ENCODE measurements at regions not wholly inside any gene's neighbourhood (a gene's known extent, or its start where the extent isn't known, plus 50 kb on each side); places are given as distances from the start of the nearest gene placed in this dataset.

DNA sequence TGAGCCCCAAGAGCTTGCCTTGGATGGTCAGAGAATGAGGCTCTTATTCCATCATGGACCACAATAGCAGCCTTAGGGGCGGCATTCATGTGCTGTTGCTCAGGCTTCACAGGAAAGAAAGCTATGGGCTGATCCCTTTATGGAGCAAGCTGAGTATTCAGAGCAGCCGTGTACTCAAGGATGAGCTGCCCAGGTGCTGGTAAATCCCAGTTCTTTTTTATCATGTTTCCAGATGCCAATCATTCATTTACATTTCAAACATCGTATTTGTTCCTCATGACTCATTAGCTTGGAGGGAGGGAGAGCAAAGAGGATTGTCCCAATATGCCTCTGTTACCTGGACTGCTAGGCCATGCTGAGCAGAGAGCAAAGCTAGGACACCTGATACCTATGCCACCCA, 475.7 kb downstream of the SHISA9 start:
- Histone ChIP-seq H3K27me3 (ENCODE audit: insufficient read depth, low read length) (no peaks in the 10 kb centered on the region), H3K36me3 (ENCODE audit: control insufficient read depth in 1 of 2, insufficient read depth in 2 of 2, low read length in 2 of 2) (no peaks in the 10 kb centered on the region), H3K9ac (ENCODE audit: low read length) (no peak overlapping the region), H3K4me3 (replicated peaks in 1 of 2; ENCODE audit: low read depth in 1 of 2, low read length in 2 of 2) (no peak overlapping the region), H3K79me2 (ENCODE audit: insufficient read depth, low read length) (no peaks in the 10 kb centered on the region), H3K27ac (ENCODE audit: low read depth, low read length) (no peak overlapping the region), H3K4me1 (ENCODE audit: control insufficient read depth in 1 of 2, insufficient read depth in 2 of 2, low read length in 2 of 2) (no peaks in the 10 kb centered on the region), H3K9me2 (ENCODE audit: insufficient read depth) (no peaks in the 10 kb centered on the region), H3K4me2 (ENCODE audit: low read length) (no peak overlapping the region), H4K20me1 (ENCODE audit: insufficient read depth) (no peaks in the 10 kb centered on the region), H3K9me3 (ENCODE audit: control insufficient read depth in 1 of 2, insufficient read depth in 1 of 2, low read depth in 1 of 2, low read length in 2 of 2) (peaks cover 0 to 6% of the 10 kb centered on the region in 2 experiments; a peak in 1 of 4 replicates), H2AFZ (ENCODE audit: low read depth, low read length, poor library complexity, severe bottlenecking) (no peak overlapping the region)
- POLR2A ChIA-PET: no interaction called here
- ATAC-seq: no peak
- intact Hi-C loops (cut with micrococcal nuclease): no loop called here
- TF ChIP-seq EGR1 (IDR thresholded peaks at IDR 0.05; ENCODE audit: low read depth): no peak
- no peak for TF ChIP-seq CEBPB (IDR thresholded peaks at IDR 0.05; ENCODE audit: low read depth)
- no peak for TF ChIP-seq YY1 (IDR thresholded peaks at IDR 0.05; ENCODE audit: extremely low read depth, insufficient replicate concordance, low read depth, low read length)
- no peak for TF ChIP-seq SP1 (IDR thresholded peaks at IDR 0.05; ENCODE audit: low read depth)
- no peak for DNase-seq (ENCODE audit: low read depth, low spot score)
- CTCF ChIA-PET: no interaction called here
- no TSS peak for BruUV-seq (replicated peaks)
- RAD21 ChIA-PET (ENCODE audit: low non-redundant PET in 1 of 2, low total read pairs in 2 of 2, uncharacterized antibody in 2 of 2, unreplicated experiment in 2 of 2): no interaction called here

DNA sequence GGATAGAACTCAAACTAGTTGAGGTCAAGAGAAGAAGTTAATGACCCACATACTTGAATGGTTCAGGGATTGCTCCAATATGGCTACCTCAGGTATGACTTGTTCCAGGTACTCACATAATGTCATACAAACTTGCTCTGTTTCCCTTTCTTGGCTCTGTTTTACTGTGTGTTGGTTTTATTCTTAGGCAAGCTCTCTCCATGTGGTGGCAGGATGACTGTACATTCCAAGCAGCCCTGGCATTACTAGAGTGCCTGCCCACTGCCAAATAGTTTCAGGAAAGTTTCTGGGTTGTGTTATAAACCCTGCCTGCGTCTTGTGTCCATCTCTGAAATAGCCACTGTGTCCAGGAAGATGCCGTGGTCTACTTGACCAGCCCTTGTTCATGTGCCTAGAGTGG, 476.8 kb downstream of the SHISA9 start:
- ATAC-seq: no peak
- H3K9ac ChIP-seq (ENCODE audit: low read length): no peak overlapping the region
- no peaks in the 10 kb centered on the region for H3K36me3 ChIP-seq (ENCODE audit: control insufficient read depth in 1 of 2, insufficient read depth in 2 of 2, low read length in 2 of 2)
- no peak overlapping the region for H3K4me2 ChIP-seq (ENCODE audit: low read length)
- no peak overlapping the region for H3K27ac ChIP-seq (ENCODE audit: low read depth, low read length)
- BruUV-seq (replicated peaks): no TSS peak
- no peak for TF ChIP-seq TCF7L2 (IDR thresholded peaks at IDR 0.05; ENCODE audit: borderline replicate concordance, extremely low read depth, insufficient read depth, insufficient read length)
- no peak for TF ChIP-seq EZH2 (IDR thresholded peaks at IDR 0.05)
- TF ChIP-seq, protein P1, sequence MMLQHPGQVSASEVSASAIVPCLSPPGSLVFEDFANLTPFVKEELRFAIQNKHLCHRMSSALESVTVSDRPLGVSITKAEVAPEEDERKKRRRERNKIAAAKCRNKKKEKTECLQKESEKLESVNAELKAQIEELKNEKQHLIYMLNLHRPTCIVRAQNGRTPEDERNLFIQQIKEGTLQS (IDR thresholded peaks at IDR 0.05): no peak
- no peak for TF ChIP-seq EZH2phosphoT487 (IDR thresholded peaks at IDR 0.05; ENCODE audit: borderline replicate concordance)
- TF ChIP-seq, protein P2, sequence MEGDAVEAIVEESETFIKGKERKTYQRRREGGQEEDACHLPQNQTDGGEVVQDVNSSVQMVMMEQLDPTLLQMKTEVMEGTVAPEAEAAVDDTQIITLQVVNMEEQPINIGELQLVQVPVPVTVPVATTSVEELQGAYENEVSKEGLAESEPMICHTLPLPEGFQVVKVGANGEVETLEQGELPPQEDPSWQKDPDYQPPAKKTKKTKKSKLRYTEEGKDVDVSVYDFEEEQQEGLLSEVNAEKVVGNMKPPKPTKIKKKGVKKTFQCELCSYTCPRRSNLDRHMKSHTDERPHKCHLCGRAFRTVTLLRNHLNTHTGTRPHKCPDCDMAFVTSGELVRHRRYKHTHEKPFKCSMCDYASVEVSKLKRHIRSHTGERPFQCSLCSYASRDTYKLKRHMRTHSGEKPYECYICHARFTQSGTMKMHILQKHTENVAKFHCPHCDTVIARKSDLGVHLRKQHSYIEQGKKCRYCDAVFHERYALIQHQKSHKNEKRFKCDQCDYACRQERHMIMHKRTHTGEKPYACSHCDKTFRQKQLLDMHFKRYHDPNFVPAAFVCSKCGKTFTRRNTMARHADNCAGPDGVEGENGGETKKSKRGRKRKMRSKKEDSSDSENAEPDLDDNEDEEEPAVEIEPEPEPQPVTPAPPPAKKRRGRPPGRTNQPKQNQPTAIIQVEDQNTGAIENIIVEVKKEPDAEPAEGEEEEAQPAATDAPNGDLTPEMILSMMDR (IDR thresholded peaks at IDR 0.05 in 2 of 3, conservative IDR thresholded peaks at IDR 0.05 in 1 of 3; ENCODE audit: borderline replicate concordance in 1 of 3, insufficient read depth in 1 of 3, low read depth in 2 of 3, low read length in 2 of 3): no peak
- H4K20me1 ChIP-seq (ENCODE audit: insufficient read depth): no peaks in the 10 kb centered on the region
- no peak overlapping the region for H2AFZ ChIP-seq (ENCODE audit: low read depth, low read length, poor library complexity, severe bottlenecking)
- H3K79me2 ChIP-seq (ENCODE audit: insufficient read depth, low read length): no peaks in the 10 kb centered on the region
- no peak overlapping the region for H3K4me3 ChIP-seq (replicated peaks in 1 of 2; ENCODE audit: low read depth in 1 of 2, low read length in 2 of 2)
- H3K9me2 ChIP-seq (ENCODE audit: insufficient read depth): no peaks in the 10 kb centered on the region
- RAD21 ChIA-PET (ENCODE audit: low non-redundant PET in 1 of 2, low total read pairs in 2 of 2, uncharacterized antibody in 2 of 2, unreplicated experiment in 2 of 2): no interaction called here
- intact Hi-C loops (cut with micrococcal nuclease): no loop called here
- no peaks in the 10 kb centered on the region for H3K27me3 ChIP-seq (ENCODE audit: insufficient read depth, low read length)
- H3K9me3 ChIP-seq (ENCODE audit: control insufficient read depth in 1 of 2, insufficient read depth in 1 of 2, low read depth in 1 of 2, low read length in 2 of 2): peaks cover 0 to 6% of the 10 kb centered on the region in 2 experiments; a peak in 1 of 4 replicates
- POLR2A ChIA-PET: no interaction called here
- no peak for DNase-seq (ENCODE audit: low read depth, low spot score)
- CTCF ChIA-PET: no interaction called here
- H3K4me1 ChIP-seq (ENCODE audit: control insufficient read depth in 1 of 2, insufficient read depth in 2 of 2, low read length in 2 of 2): no peaks in the 10 kb centered on the region
